SK-N-SH (cell line): ENCODE measurements at regions not wholly inside any gene's neighbourhood (a gene's known extent, or its start where the extent isn't known, plus 50 kb on each side); places are given as distances from the start of the nearest gene placed in this dataset.

Source experiments
- CTCF ChIA-PET: fragments of 300-600, 350-600 bp; formaldehyde crosslinking; extraction: SDS; loops from one replicate; lab custom pipeline; 2021; lab: Yijun Ruan, JAX
- POLR2A ChIA-PET: fragments of 350-600 bp; sonication (Branson Sonifier 250); formaldehyde crosslinking; extraction: SDS; loops from one replicate; lab custom pipeline; 2020; ENCODE audit warnings: antibody characterized with exemption, inconsistent platforms; lab: Yijun Ruan, JAX
- DNase-seq: peaks from one replicate; pipeline ENCODE4 v3.0.0; 2012
- H2AFZ ChIP-seq: fragments of 200-600 bp; sonication (generic); 2 replicates; pipeline ENCODE4 v1.8.1; 2016; ENCODE audit warnings: antibody characterized with exemption, mild to moderate bottlenecking, low read depth
- H3F3A ChIP-seq: fragments of 200-600 bp; sonication (generic); replicated peaks from 2 replicates; pipeline ENCODE3; 2016; ENCODE audit warnings: antibody characterized with exemption, mild to moderate bottlenecking; ENCODE audit not compliant: insufficient read depth
- H3K27ac ChIP-seq, 2 experiments: fragments of 200-500 bp in 1 of 2; fragments of 200-600 bp in 1 of 2; sonication (Bioruptor generic) in 1 of 2; sonication (generic), shearing (Covaris generic) in 1 of 2; 2 replicates each; pipeline versions ENCODE4 v1.5.1 to v1.6.1; 2014 to 2016; ENCODE audit warnings: low read depth in 2 of 2, inconsistent platforms in 1 of 2, low read length in 1 of 2, mild to moderate bottlenecking in 1 of 2, mixed read lengths in 1 of 2
- H3K27me3 ChIP-seq: fragments of 200-600 bp; sonication (generic), shearing (Covaris generic); 2 replicates; pipeline ENCODE4 v1.6.1; 2016; ENCODE audit warnings: mixed run types; ENCODE audit not compliant: insufficient read depth
- H3K36me3 ChIP-seq, 2 experiments: fragments of 200-500 bp in 1 of 2; fragments of 200-600 bp in 1 of 2; sonication (Bioruptor generic) in 1 of 2; sonication (generic) in 1 of 2; replicated peaks in 1 of 2; 2 replicates each; pipeline versions ENCODE3 to v1.5.1; 2014 to 2016; ENCODE audit warnings: low read length in 1 of 2, mild to moderate bottlenecking in 1 of 2; ENCODE audit not compliant: insufficient read depth in 2 of 2, control insufficient read depth in 1 of 2
- H3K4me1 ChIP-seq, 2 experiments: fragments of 200-500 bp in 1 of 2; fragments of 200-600 bp in 1 of 2; sonication (Bioruptor generic) in 1 of 2; sonication (generic), shearing (Covaris generic) in 1 of 2; 2 replicates each; pipeline versions ENCODE4 v1.5.1 to v1.6.1; 2014 to 2016; ENCODE audit warnings: low read depth in 1 of 2, low read length in 1 of 2, mixed run types in 1 of 2; ENCODE audit not compliant: insufficient read depth in 2 of 2, control insufficient read depth in 1 of 2
- H3K4me2 ChIP-seq: fragments of 200-600 bp; sonication (generic), shearing (Covaris generic); 2 replicates; pipeline ENCODE4 v1.6.1; 2017; ENCODE audit warnings: mixed run types
- H3K4me3 ChIP-seq, 2 experiments: fragments of 200-500 bp in 1 of 2; fragments of 200-600 bp in 1 of 2; sonication (Bioruptor generic) in 1 of 2; sonication (generic), shearing (Covaris generic) in 1 of 2; 2 replicates each; pipeline versions ENCODE4 v1.5.1 to v1.8.1; 2014 to 2016; ENCODE audit warnings: low read depth in 2 of 2, inconsistent platforms in 1 of 2, low read length in 1 of 2, mild to moderate bottlenecking in 1 of 2, mixed read lengths in 1 of 2, moderate library complexity in 1 of 2
- H3K79me2 ChIP-seq: fragments of 200-600 bp; sonication (generic); 2 replicates; pipeline ENCODE4 v1.8.1; 2017; ENCODE audit warnings: mild to moderate bottlenecking; ENCODE audit not compliant: insufficient read depth
- H3K9ac ChIP-seq: fragments of 200-600 bp; sonication (generic); 2 replicates; pipeline ENCODE4 v1.6.1; 2017; ENCODE audit warnings: mixed run types
- H3K9me2 ChIP-seq: fragments of 200-600 bp; sonication (generic); 2 replicates; pipeline ENCODE4 v1.6.1; 2017; ENCODE audit warnings: mixed run types
- H3K9me3 ChIP-seq: fragments of 200-600 bp; sonication (generic); 2 replicates; pipeline ENCODE4 v1.6.1; 2017; ENCODE audit warnings: mixed run types, mild to moderate bottlenecking, moderate library complexity
- H4K20me1 ChIP-seq: fragments of 200-600 bp; sonication (generic); 2 replicates; pipeline ENCODE4 v1.6.1; 2017; ENCODE audit warnings: mild to moderate bottlenecking, mixed run types; ENCODE audit not compliant: insufficient read depth
- CHD2 ChIP-seq: fragments of 150-350 bp; IDR thresholded peaks from 2 replicates; pipeline ENCODE4 v1.6.1; 2018; ENCODE audit warnings: low read length; ENCODE audit not compliant: partially characterized antibody
- ELF1 ChIP-seq: IDR thresholded peaks from 2 replicates; pipeline ENCODE4 v1.4.0; 2012
- EZH2phosphoT487 ChIP-seq: fragments of 200-600 bp; sonication (generic); IDR thresholded peaks from 2 replicates; pipeline ENCODE4 v1.6.1; 2017; ENCODE audit warnings: low read depth, mixed run types, mild to moderate bottlenecking, antibody characterized with exemption, moderate library complexity, borderline replicate concordance
- GABPA ChIP-seq: IDR thresholded peaks from 2 replicates; pipeline ENCODE4 v1.4.0; 2012; ENCODE audit warnings: low read depth, mild to moderate bottlenecking
- GATA2 ChIP-seq: sonication (generic); formaldehyde crosslinking; IDR thresholded peaks from 2 replicates; pipeline ENCODE4 v1.5.0; 2020; ENCODE audit warnings: mild to moderate bottlenecking, missing genetic modification reagents
- MXI1 ChIP-seq: IDR thresholded peaks from 2 replicates; pipeline ENCODE4 v1.6.1; 2012; ENCODE audit warnings: mild to moderate bottlenecking, low read depth, low read length, improper control_type of control experiment
- NRF1 ChIP-seq: IDR thresholded peaks from 2 replicates; pipeline ENCODE4 v1.6.1; 2012; ENCODE audit warnings: low read depth, mild to moderate bottlenecking, low read length
- POLR2AphosphoS5 ChIP-seq: IDR thresholded peaks from 2 replicates; pipeline ENCODE4 v1.6.1; 2012; ENCODE audit warnings: low read depth, low read length
- RAD21 ChIP-seq: IDR thresholded peaks from 2 replicates; pipeline ENCODE4 v1.6.1; 2012; ENCODE audit warnings: mild to moderate bottlenecking, low read length
- SMC3 ChIP-seq: IDR thresholded peaks from 2 replicates; pipeline ENCODE4 v1.6.1; 2012; ENCODE audit warnings: low read depth, low read length, improper control_type of control experiment
- TAF1 ChIP-seq: IDR thresholded peaks from 2 replicates; pipeline ENCODE4 v1.6.1; 2012; ENCODE audit warnings: low read depth, mild to moderate bottlenecking, low read length, moderate library complexity, borderline replicate concordance
- TCF12 ChIP-seq: IDR thresholded peaks from 2 replicates; pipeline ENCODE4 v1.4.0; 2012
- TEAD4 ChIP-seq: IDR thresholded peaks from 2 replicates; pipeline ENCODE4 v1.4.0; 2012; ENCODE audit warnings: mild to moderate bottlenecking, borderline replicate concordance; ENCODE audit not compliant: insufficient read depth
- TF ChIP-seq, protein P1 (sequence below): IDR thresholded peaks from 2 replicates; pipeline ENCODE4 v1.4.0; 2012; ENCODE audit warnings: low read depth
- TF ChIP-seq, protein P2 (sequence below): IDR thresholded peaks from 2 replicates; pipeline ENCODE4 v1.4.0; 2012; ENCODE audit warnings: low read depth, borderline replicate concordance
- TF ChIP-seq, protein P3 (sequence below): fragments of 200-600 bp; sonication (generic); IDR thresholded peaks from 2 replicates; pipeline ENCODE4 v1.6.1; 2017; ENCODE audit warnings: antibody characterized with exemption, mild to moderate bottlenecking, moderate library complexity
- TF ChIP-seq, protein P4 (sequence below): fragments of 150-350 bp; IDR thresholded peaks from 2 replicates; pipeline ENCODE4 v1.6.1; 2017; ENCODE audit warnings: antibody characterized with exemption, low read length, low read depth, borderline replicate concordance
- TF ChIP-seq, protein P5 (sequence below): fragments of 150-350 bp; IDR thresholded peaks from 2 replicates; pipeline ENCODE4 v1.6.1; 2016; ENCODE audit warnings: mild to moderate bottlenecking, low read depth, low read length

DNA sequence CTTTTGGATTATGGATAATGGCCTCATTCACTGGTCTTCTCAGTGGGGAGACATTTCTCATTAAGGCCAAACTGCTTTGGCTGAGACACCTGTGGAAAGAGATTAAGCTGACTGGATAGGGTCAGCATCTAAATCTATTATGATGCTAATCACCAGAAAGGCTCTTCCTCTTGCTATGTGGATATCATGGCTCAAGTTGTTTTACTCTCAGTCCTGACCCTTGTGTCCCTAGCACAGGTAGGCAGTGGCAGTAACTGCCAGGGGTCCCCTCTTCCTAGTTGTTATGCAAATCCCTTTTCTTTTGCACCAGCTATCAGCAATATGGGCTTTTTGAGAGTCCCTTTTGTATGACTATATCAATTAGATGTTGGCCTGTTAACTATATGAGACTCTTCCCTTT is 335.7 kb upstream of the PLET1 start:
- ChIA-PET POLR2A (no interaction called here), CTCF (interaction anchor here (2.6 to 3.1 kb wide), 2 partner anchors 8 to 693 kb away, joined by 9 read pairs; no protein-coding TSS in a partner anchor)
- no peaks in the 10 kb centered on the region for H3K27me3 ChIP-seq
- H3K27ac ChIP-seq, result no peak overlapping the region
- no peaks in the 10 kb centered on the region for H3K79me2 ChIP-seq
- no peaks in the 10 kb centered on the region for H4K20me1 ChIP-seq
- H2AFZ ChIP-seq, result no peak overlapping the region
- no peak overlapping the region for H3K4me2 ChIP-seq
- H3F3A ChIP-seq, result no peaks in the 10 kb centered on the region
- H3K4me3 ChIP-seq, result no peak overlapping the region
- no peaks in the 10 kb centered on the region; a peak in 1 of 4 replicates for H3K4me1 ChIP-seq
- TF ChIP-seq, protein P1, sequence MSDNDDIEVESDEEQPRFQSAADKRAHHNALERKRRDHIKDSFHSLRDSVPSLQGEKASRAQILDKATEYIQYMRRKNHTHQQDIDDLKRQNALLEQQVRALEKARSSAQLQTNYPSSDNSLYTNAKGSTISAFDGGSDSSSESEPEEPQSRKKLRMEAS, result no peak
- TF ChIP-seq NRF1, result no peak
- no peak for TF ChIP-seq GABPA
- TF ChIP-seq, protein P2, sequence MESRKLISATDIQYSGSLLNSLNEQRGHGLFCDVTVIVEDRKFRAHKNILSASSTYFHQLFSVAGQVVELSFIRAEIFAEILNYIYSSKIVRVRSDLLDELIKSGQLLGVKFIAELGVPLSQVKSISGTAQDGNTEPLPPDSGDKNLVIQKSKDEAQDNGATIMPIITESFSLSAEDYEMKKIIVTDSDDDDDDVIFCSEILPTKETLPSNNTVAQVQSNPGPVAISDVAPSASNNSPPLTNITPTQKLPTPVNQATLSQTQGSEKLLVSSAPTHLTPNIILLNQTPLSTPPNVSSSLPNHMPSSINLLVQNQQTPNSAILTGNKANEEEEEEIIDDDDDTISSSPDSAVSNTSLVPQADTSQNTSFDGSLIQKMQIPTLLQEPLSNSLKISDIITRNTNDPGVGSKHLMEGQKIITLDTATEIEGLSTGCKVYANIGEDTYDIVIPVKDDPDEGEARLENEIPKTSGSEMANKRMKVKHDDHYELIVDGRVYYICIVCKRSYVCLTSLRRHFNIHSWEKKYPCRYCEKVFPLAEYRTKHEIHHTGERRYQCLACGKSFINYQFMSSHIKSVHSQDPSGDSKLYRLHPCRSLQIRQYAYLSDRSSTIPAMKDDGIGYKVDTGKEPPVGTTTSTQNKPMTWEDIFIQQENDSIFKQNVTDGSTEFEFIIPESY, result no peak
- TF ChIP-seq RAD21, result no peak
- TF ChIP-seq CHD2, result no peak
- TF ChIP-seq SMC3, result no peak
- TF ChIP-seq, protein P3, sequence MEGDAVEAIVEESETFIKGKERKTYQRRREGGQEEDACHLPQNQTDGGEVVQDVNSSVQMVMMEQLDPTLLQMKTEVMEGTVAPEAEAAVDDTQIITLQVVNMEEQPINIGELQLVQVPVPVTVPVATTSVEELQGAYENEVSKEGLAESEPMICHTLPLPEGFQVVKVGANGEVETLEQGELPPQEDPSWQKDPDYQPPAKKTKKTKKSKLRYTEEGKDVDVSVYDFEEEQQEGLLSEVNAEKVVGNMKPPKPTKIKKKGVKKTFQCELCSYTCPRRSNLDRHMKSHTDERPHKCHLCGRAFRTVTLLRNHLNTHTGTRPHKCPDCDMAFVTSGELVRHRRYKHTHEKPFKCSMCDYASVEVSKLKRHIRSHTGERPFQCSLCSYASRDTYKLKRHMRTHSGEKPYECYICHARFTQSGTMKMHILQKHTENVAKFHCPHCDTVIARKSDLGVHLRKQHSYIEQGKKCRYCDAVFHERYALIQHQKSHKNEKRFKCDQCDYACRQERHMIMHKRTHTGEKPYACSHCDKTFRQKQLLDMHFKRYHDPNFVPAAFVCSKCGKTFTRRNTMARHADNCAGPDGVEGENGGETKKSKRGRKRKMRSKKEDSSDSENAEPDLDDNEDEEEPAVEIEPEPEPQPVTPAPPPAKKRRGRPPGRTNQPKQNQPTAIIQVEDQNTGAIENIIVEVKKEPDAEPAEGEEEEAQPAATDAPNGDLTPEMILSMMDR, result no peak
- no peak for TF ChIP-seq POLR2AphosphoS5
- no peak for TF ChIP-seq TAF1
- TF ChIP-seq TCF12, result no peak
- no peak for TF ChIP-seq ELF1
- TF ChIP-seq, protein P4, sequence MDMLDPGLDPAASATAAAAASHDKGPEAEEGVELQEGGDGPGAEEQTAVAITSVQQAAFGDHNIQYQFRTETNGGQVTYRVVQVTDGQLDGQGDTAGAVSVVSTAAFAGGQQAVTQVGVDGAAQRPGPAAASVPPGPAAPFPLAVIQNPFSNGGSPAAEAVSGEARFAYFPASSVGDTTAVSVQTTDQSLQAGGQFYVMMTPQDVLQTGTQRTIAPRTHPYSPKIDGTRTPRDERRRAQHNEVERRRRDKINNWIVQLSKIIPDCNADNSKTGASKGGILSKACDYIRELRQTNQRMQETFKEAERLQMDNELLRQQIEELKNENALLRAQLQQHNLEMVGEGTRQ, result no peak
- TF ChIP-seq TEAD4, result no peak
- no peak for TF ChIP-seq EZH2phosphoT487
- no peak for TF ChIP-seq MXI1
- no peak for TF ChIP-seq GATA2 (CRISPR knock-in tag)
- TF ChIP-seq, protein P5, sequence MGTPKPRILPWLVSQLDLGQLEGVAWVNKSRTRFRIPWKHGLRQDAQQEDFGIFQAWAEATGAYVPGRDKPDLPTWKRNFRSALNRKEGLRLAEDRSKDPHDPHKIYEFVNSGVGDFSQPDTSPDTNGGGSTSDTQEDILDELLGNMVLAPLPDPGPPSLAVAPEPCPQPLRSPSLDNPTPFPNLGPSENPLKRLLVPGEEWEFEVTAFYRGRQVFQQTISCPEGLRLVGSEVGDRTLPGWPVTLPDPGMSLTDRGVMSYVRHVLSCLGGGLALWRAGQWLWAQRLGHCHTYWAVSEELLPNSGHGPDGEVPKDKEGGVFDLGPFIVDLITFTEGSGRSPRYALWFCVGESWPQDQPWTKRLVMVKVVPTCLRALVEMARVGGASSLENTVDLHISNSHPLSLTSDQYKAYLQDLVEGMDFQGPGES, result no peak
- H3K9me3 ChIP-seq, result no peaks in the 10 kb centered on the region
- no peak overlapping the region for H3K9ac ChIP-seq
- no peaks in the 10 kb centered on the region for H3K9me2 ChIP-seq
- DNase-seq, result no peak
- H3K36me3 ChIP-seq, result no peaks in the 10 kb centered on the region
